Left colon (tissue), 2 donors: ENCODE measurements at regions not wholly inside any gene's neighbourhood (a gene's known extent, or its start where the extent isn't known, plus 50 kb on each side); places are given as distances from the start of the nearest gene placed in this dataset.

Experiments used
- ATAC-seq: fragments of 200-7000 bp; cut with Tn5 transposase; one replicate; pipeline ENCODE4 v1.9.1; 2020; ENCODE audit warnings: mild to moderate bottlenecking, moderate library complexity
- DNase-seq, 2 donors: peaks; one replicate each; pipeline ENCODE4 v3.0.0-alpha.2; 2020
- intact Hi-C, 2 donors: fragments of 100-400 bp; cut with DNase I in 1 of 2; cut with micrococcal nuclease in 1 of 2; formaldehyde crosslinking; loops; one replicate each; pipeline versions ENCODE4 v1.11.2 to v1.14.0; 2022; cut with DNase I, micrococcal nuclease
- donor health status: DM: no; HTN: no; CAD: no.
- donor health status: DM: yes; HTN: yes; CAD: no.

GRCh38 chr7:132635127-132635526 is 58.9 kb upstream of the PLXNA4 start:
- ATAC-seq (no peak), DNase-seq (no peak)
- intact Hi-C loops = no loop called here

- no peak for DNase-seq
- intact Hi-C loops = no loop called here
- no peak for ATAC-seq
These were observed 54.6 kb upstream of the PLXNA4 start for GRCh38 chr7:132630834-132631233.
